ENCODE measurements at regions not wholly inside any gene's neighbourhood (a gene's known extent, or its start where the extent isn't known, plus 50 kb on each side); places are given as distances from the start of the nearest gene placed in this dataset.

DNA sequence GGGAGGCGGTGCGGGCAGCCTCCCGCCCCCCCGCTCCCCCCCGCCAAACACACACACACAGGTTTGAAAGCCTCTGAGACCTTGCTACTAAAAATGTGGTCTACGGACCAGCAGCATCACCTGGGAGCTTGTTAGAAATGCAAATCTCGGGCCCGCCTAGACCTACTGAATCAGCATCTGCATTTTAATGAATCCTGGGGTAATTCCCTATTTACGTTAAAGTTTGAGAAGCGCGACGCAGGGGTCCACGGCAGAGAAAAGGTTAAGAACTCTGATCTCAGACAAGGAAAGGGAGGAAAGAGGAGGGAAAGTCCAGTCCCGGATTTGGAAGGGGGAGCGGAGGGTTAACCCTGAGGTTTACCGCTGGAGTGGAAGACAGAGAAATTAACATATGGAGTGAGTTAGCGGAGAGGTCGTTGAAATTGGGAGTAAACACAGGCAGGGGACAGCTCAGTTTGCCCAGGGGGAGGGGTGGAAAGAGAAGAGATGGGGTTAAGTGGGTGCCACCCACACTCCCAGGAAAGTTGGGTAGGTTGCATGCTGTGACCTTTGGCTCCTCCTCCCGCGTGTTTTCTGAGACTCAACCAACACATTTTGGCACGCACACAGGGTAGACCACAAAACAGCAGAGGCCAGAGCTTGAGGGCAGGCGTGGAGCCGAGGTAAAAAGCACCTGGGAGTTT lies 483.6 kb downstream of the BCOR start:
- DNase-seq, result no peak
- H3K27me3 Mint-ChIP-seq (ENCODE audit: insufficient read depth, unreplicated experiment), result peaks cover 7% of the 10 kb centered on the region
- no peak overlapping the region for H3K27ac Mint-ChIP-seq (ENCODE audit: unreplicated experiment)
- Histone ChIP-seq H3K9me3 (no peaks in the 10 kb centered on the region), H3K4me3 (ENCODE audit: low read depth, low read length) (peak overlapping the region; percentile 30), H3K4me1 (no peaks in the 10 kb centered on the region), H3K36me3 (ENCODE audit: control insufficient read depth, insufficient read depth, low read length) (no peaks in the 10 kb centered on the region), H3K27me3 (replicated peaks; ENCODE audit: control insufficient read depth, insufficient read depth, low read length) (no peaks in the 10 kb centered on the region)
- peak overlapping the region; percentile 77 for H3K4me3 Mint-ChIP-seq (ENCODE audit: unreplicated experiment)
- ChIA-PET CTCF (interaction anchor here (0.6 kb wide), 2 partner anchors 550 to 854 kb away, joined by 3 read pairs; no protein-coding TSS in a partner anchor), POLR2A (interaction anchor here (0.6 kb wide), 1 partner anchor 60 kb away, joined by 5 read pairs; no protein-coding TSS in a partner anchor)
- intact Hi-C loops (cut with micrococcal nuclease; ENCODE audit: unreplicated experiment), result no loop called here
- H3K9me3 Mint-ChIP-seq (ENCODE audit: unreplicated experiment), result peaks cover 9% of the 10 kb centered on the region
- peaks cover 7% of the 10 kb centered on the region for H3K4me1 Mint-ChIP-seq (ENCODE audit: low read depth, unreplicated experiment)
- H3K36me3 Mint-ChIP-seq (ENCODE audit: insufficient read depth, unreplicated experiment), result no peaks in the 10 kb centered on the region
- TF ChIP-seq, protein P1, sequence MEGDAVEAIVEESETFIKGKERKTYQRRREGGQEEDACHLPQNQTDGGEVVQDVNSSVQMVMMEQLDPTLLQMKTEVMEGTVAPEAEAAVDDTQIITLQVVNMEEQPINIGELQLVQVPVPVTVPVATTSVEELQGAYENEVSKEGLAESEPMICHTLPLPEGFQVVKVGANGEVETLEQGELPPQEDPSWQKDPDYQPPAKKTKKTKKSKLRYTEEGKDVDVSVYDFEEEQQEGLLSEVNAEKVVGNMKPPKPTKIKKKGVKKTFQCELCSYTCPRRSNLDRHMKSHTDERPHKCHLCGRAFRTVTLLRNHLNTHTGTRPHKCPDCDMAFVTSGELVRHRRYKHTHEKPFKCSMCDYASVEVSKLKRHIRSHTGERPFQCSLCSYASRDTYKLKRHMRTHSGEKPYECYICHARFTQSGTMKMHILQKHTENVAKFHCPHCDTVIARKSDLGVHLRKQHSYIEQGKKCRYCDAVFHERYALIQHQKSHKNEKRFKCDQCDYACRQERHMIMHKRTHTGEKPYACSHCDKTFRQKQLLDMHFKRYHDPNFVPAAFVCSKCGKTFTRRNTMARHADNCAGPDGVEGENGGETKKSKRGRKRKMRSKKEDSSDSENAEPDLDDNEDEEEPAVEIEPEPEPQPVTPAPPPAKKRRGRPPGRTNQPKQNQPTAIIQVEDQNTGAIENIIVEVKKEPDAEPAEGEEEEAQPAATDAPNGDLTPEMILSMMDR (IDR thresholded peaks at IDR 0.05; ENCODE audit: insufficient read depth in 1 of 2, low read depth in 1 of 2, low read length in 1 of 2, severe bottlenecking in 1 of 2, unreplicated experiment in 1 of 2), result no peak
- BruUV-seq (replicated peaks), result no TSS peak

GRCh38 chrX:39614680-39614998 lies 483.1 kb downstream of the BCOR start:
- TF ChIP-seq, protein P1 (IDR thresholded peaks at IDR 0.05; ENCODE audit: insufficient read depth in 1 of 2, low read depth in 1 of 2, low read length in 1 of 2, severe bottlenecking in 1 of 2, unreplicated experiment in 1 of 2), result no peak
- CTCF ChIA-PET, result no interaction called here
- H3K4me1 ChIP-seq, result no peaks in the 10 kb centered on the region
- no peaks in the 10 kb centered on the region for H3K9me3 ChIP-seq
- no peaks in the 10 kb centered on the region for H3K36me3 Mint-ChIP-seq (ENCODE audit: insufficient read depth, unreplicated experiment)
- H3K27ac Mint-ChIP-seq (ENCODE audit: unreplicated experiment), result no peak overlapping the region
- intact Hi-C loops (cut with micrococcal nuclease; ENCODE audit: unreplicated experiment), result no loop called here
- peaks cover 7% of the 10 kb centered on the region for H3K27me3 Mint-ChIP-seq (ENCODE audit: insufficient read depth, unreplicated experiment)
- BruUV-seq (replicated peaks), result no TSS peak
- H3K4me3 ChIP-seq (ENCODE audit: low read depth, low read length), result no peak overlapping the region
- peaks cover 9% of the 10 kb centered on the region for H3K9me3 Mint-ChIP-seq (ENCODE audit: unreplicated experiment)
- peaks cover 7% of the 10 kb centered on the region for H3K4me1 Mint-ChIP-seq (ENCODE audit: low read depth, unreplicated experiment)
- no peak for DNase-seq
- no peaks in the 10 kb centered on the region for H3K36me3 ChIP-seq (ENCODE audit: control insufficient read depth, insufficient read depth, low read length)
- H3K4me3 Mint-ChIP-seq (ENCODE audit: unreplicated experiment), result no peak overlapping the region
- H3K27me3 ChIP-seq (replicated peaks; ENCODE audit: control insufficient read depth, insufficient read depth, low read length), result no peaks in the 10 kb centered on the region
- POLR2A ChIA-PET, result no interaction called here

DNA sequence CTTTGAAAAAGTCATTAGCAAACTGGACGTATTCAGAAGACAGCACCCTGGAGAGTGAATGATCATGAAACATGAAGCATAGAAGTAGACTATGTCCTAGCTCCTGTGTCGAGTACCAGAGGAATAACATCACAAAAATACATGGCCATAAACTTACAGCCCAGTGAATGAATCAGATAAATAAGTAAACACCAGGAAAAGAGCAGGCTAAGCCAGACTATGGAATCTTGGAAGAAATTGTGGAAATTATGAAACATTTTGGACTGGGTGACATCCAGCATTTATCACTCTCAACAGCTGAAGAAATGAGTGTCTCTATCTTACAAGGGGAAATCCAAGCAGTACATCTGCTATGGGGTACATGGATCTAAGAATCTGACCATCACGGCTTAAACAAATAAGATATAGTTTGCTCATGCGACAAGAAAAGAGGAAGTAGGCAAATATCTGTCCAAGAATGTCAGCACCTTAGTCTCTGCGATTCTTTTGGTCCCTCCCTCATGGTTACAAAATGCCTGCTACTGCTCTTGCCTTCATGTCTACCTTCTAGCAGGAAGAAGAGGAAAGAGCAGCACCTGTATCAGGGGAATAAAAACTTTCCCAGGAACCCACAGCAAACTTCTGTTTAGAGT lies 481.5 kb downstream of the BCOR start:
- H3K36me3 Mint-ChIP-seq (ENCODE audit: insufficient read depth, unreplicated experiment), result no peaks in the 10 kb centered on the region
- peaks cover 7% of the 10 kb centered on the region for H3K27me3 Mint-ChIP-seq (ENCODE audit: insufficient read depth, unreplicated experiment)
- intact Hi-C loops (cut with micrococcal nuclease; ENCODE audit: unreplicated experiment), result no loop called here
- peaks cover 7% of the 10 kb centered on the region for H3K4me1 Mint-ChIP-seq (ENCODE audit: low read depth, unreplicated experiment)
- no peak for DNase-seq
- H3K4me1 ChIP-seq, result no peaks in the 10 kb centered on the region
- no peak overlapping the region for H3K4me3 ChIP-seq (ENCODE audit: low read depth, low read length)
- peaks cover 9% of the 10 kb centered on the region for H3K9me3 Mint-ChIP-seq (ENCODE audit: unreplicated experiment)
- H3K4me3 Mint-ChIP-seq (ENCODE audit: unreplicated experiment), result no peak overlapping the region
- no peak overlapping the region for H3K27ac Mint-ChIP-seq (ENCODE audit: unreplicated experiment)
- TF ChIP-seq, protein P1 (IDR thresholded peaks at IDR 0.05; ENCODE audit: insufficient read depth in 1 of 2, low read depth in 1 of 2, low read length in 1 of 2, severe bottlenecking in 1 of 2, unreplicated experiment in 1 of 2), result no peak
- H3K9me3 ChIP-seq, result no peaks in the 10 kb centered on the region
- no peaks in the 10 kb centered on the region for H3K27me3 ChIP-seq (replicated peaks; ENCODE audit: control insufficient read depth, insufficient read depth, low read length)
- ChIA-PET CTCF (no interaction called here), POLR2A (no interaction called here)
- no TSS peak for BruUV-seq (replicated peaks)
- H3K36me3 ChIP-seq (ENCODE audit: control insufficient read depth, insufficient read depth, low read length), result no peaks in the 10 kb centered on the region

Data from Caco-2 (cell line).